NCI-H460 (cell line): ENCODE measurements at regions not wholly inside any gene's neighbourhood (a gene's known extent, or its start where the extent isn't known, plus 50 kb on each side); places are given as distances from the start of the nearest gene placed in this dataset.
A peak's percentile ranks its signal among the peaks of the same experiment; 100 is the strongest.

Experiments
- DNase-seq: peaks from one replicate; pipeline ENCODE4 v3.0.0-alpha.2; 2016; ENCODE audit warnings: low read depth; ENCODE audit errors: extremely low read depth

- peak; percentile 22 for DNase-seq
Observed at GRCh38 chr3:35946121-35946853, 307.0 kb downstream of the ARPP21 start.

- DNase-seq: no peak
Observed at GRCh38 chr3:35946854-35947515, 307.7 kb downstream of the ARPP21 start.

GRCh38 chr3:35950021-35950420 lies 310.7 kb downstream of the ARPP21 start:
- no peak for DNase-seq

- no peak for DNase-seq
Observed at GRCh38 chr3:35954413-35954812, 315.1 kb downstream of the ARPP21 start.

- DNase-seq: peak; percentile 14
Observed at GRCh38 chr3:35965908-35966307, 326.6 kb downstream of the ARPP21 start.

- no peak for DNase-seq
Observed at GRCh38 chr3:35966629-35967464, 327.5 kb downstream of the ARPP21 start.

- no peak for DNase-seq
Observed at GRCh38 chr3:35968043-35968622, 328.8 kb downstream of the ARPP21 start.

GRCh38 chr3:35969406-35969805 lies 330.1 kb downstream of the ARPP21 start:
- DNase-seq: no peak

GRCh38 chr3:35970793-35971192 lies 331.5 kb downstream of the ARPP21 start:
- no peak for DNase-seq

GRCh38 chr3:35971686-35972085 lies 332.4 kb downstream of the ARPP21 start:
- no peak for DNase-seq

- DNase-seq: no peak
Observed at GRCh38 chr3:35974872-35975271, 335.5 kb downstream of the ARPP21 start.

- DNase-seq: no peak
Observed at GRCh38 chr3:35986161-35986560, 346.8 kb downstream of the ARPP21 start.

- DNase-seq: no peak
Observed at GRCh38 chr3:35987386-35987785, 348.1 kb downstream of the ARPP21 start.

GRCh38 chr3:35992041-35992440 lies 352.7 kb downstream of the ARPP21 start:
- no peak for DNase-seq

GRCh38 chr3:36011791-36012190 lies 368.5 kb upstream of the STAC start:
- no peak for DNase-seq

- DNase-seq: no peak
Observed at GRCh38 chr3:36013425-36013824, 366.9 kb upstream of the STAC start.

- DNase-seq: no peak
Observed at GRCh38 chr3:36025232-36025631, 355.1 kb upstream of the STAC start.

- DNase-seq: no peak
Observed at GRCh38 chr3:36032180-36033047, 347.9 kb upstream of the STAC start.

- DNase-seq: no peak
Observed at GRCh38 chr3:36058404-36059030, 321.8 kb upstream of the STAC start.

GRCh38 chr3:36060950-36061349 lies 319.4 kb upstream of the STAC start:
- no peak for DNase-seq
